Thyroid gland (tissue), 4 donors: ENCODE measurements at regions not wholly inside any gene's neighbourhood (a gene's known extent, or its start where the extent isn't known, plus 50 kb on each side); places are given as distances from the start of the nearest gene placed in this dataset.

Experiments used
- DNase-seq, 2 donors: peaks; one replicate each; pipeline ENCODE4 v3.0.0-alpha.2; 2019
- H3K27ac ChIP-seq, 3 donors: fragments of 200-600 bp; sonication (generic); 1 replicate in 2 of 3; 2 replicates in 1 of 3; pipeline ENCODE4 v1.5.1; 2016 to 2019; ENCODE audit warnings: mild to moderate bottlenecking in 1 of 3, moderate library complexity in 1 of 3
- H3K27me3 ChIP-seq: fragments of 200-600 bp; sonication (generic); one replicate; pipeline ENCODE4 v1.5.1; 2019
- H3K36me3 ChIP-seq, 2 donors: fragments of 200-600 bp; sonication (generic); one replicate each; pipeline ENCODE4 v1.5.1; 2016 to 2019
- H3K4me1 ChIP-seq, 2 donors: fragments of 200-600 bp; sonication (generic); one replicate each; pipeline ENCODE4 v1.5.1; 2017 to 2019
- H3K4me3 ChIP-seq, 3 donors: fragments of 200-600 bp; sonication (generic); replicated peaks in 1 of 3; 1 replicate in 2 of 3; 2 replicates in 1 of 3; pipeline ENCODE4 v1.5.1; 2016; ENCODE audit warnings: mild to moderate bottlenecking in 1 of 3
- H3K9me3 ChIP-seq: fragments of 200-600 bp; sonication (generic); one replicate; pipeline ENCODE4 v1.5.1; 2017
- CTCF ChIP-seq, 6 experiments: fragments of 200-600 bp in 3 of 6; fragments of 450-650 bp in 3 of 6; sonication (generic) in 3 of 6; IDR thresholded peaks; one replicate each; pipeline ENCODE4 v1.5.1; 2016 to 2019; ENCODE audit warnings: antibody characterized with exemption in 6 of 6, mild to moderate bottlenecking in 2 of 6, inconsistent platforms in 1 of 6, moderate library complexity in 1 of 6
- POLR2A ChIP-seq, 2 donors: fragments of 450-650 bp; IDR thresholded peaks; one replicate each; pipeline ENCODE4 v1.6.1; 2017; ENCODE audit warnings: antibody characterized with exemption in 2 of 2, mild to moderate bottlenecking in 2 of 2, moderate library complexity in 1 of 2
- WGBS, 2 donors: methylation state at CpG; one replicate each; pipeline ENCODE4 v1.1.5; 2017; 5-methylcytosine and 5-hydroxymethylcytosine counted together
- intact Hi-C: fragments of 100-400 bp; cut with DNase I; formaldehyde crosslinking; loops from one replicate; pipeline ENCODE4 v1.15.1; 2023

- Histone ChIP-seq H3K4me3 (no peak overlapping the region), H3K27me3 (no peaks in the 10 kb centered on the region), H3K4me1 (no peaks in the 10 kb centered on the region), H3K27ac (no peak overlapping the region), H3K36me3 (no peaks in the 10 kb centered on the region), H3K9me3 (no peaks in the 10 kb centered on the region)
- 73 to 76% methylated on average over 1 of the region's 1 CpG for WGBS, 2 donors
- intact Hi-C loops = no loop called here
- TF ChIP-seq CTCF (IDR thresholded peaks at IDR 0.05) = no peak
- TF ChIP-seq POLR2A (IDR thresholded peaks at IDR 0.05) = no peak
- no peak for DNase-seq
Measured at GRCh38 chr6:74931558-74931957, 274.3 kb downstream of the COL12A1 start.

GRCh38 chr6:74928203-74928602, 277.6 kb downstream of the COL12A1 start:
- H3K4me3 ChIP-seq = no peak overlapping the region
- no peak overlapping the region for H3K27ac ChIP-seq
- no peaks in the 10 kb centered on the region for H3K4me1 ChIP-seq
- WGBS, 2 donors = 80 to 81% methylated on average over 4 of the region's 4 CpGs
- no peak for TF ChIP-seq CTCF (IDR thresholded peaks at IDR 0.05)
- no peak for TF ChIP-seq POLR2A (IDR thresholded peaks at IDR 0.05)
- intact Hi-C loops = no loop called here
- no peaks in the 10 kb centered on the region for H3K27me3 ChIP-seq
- no peaks in the 10 kb centered on the region for H3K36me3 ChIP-seq
- no peaks in the 10 kb centered on the region for H3K9me3 ChIP-seq
- no peak for DNase-seq

- Histone ChIP-seq H3K4me1 (no peaks in the 10 kb centered on the region), H3K4me3 (no peak overlapping the region), H3K9me3 (no peaks in the 10 kb centered on the region), H3K27me3 (no peaks in the 10 kb centered on the region), H3K27ac (no peak overlapping the region), H3K36me3 (no peaks in the 10 kb centered on the region)
- intact Hi-C loops = no loop called here
- TF ChIP-seq POLR2A (IDR thresholded peaks at IDR 0.05) (no peak), CTCF (IDR thresholded peaks at IDR 0.05) (no peak)
- no peak for DNase-seq
- 86 to 88% methylated on average over 3 of the region's 3 CpGs for WGBS, 2 donors
Measured at GRCh38 chr6:74927299-74927698, 278.6 kb downstream of the COL12A1 start.

GRCh38 chr6:74925683-74926082, 280.2 kb downstream of the COL12A1 start:
- 87 to 89% methylated on average over 5 of the region's 5 CpGs for WGBS, 2 donors
- H3K27ac ChIP-seq = no peak overlapping the region
- intact Hi-C loops = no loop called here
- no peaks in the 10 kb centered on the region for H3K9me3 ChIP-seq
- DNase-seq = no peak
- no peak overlapping the region for H3K4me3 ChIP-seq
- H3K4me1 ChIP-seq = no peaks in the 10 kb centered on the region
- no peaks in the 10 kb centered on the region for H3K36me3 ChIP-seq
- H3K27me3 ChIP-seq = no peaks in the 10 kb centered on the region
- TF ChIP-seq POLR2A (IDR thresholded peaks at IDR 0.05) = no peak
- TF ChIP-seq CTCF (IDR thresholded peaks at IDR 0.05) = no peak

GRCh38 chr6:74914888-74915287, 291.0 kb downstream of the COL12A1 start:
- Histone ChIP-seq H3K27ac (no peak overlapping the region), H3K4me3 (no peak overlapping the region), H3K27me3 (no peaks in the 10 kb centered on the region), H3K9me3 (no peaks in the 10 kb centered on the region), H3K36me3 (no peaks in the 10 kb centered on the region), H3K4me1 (no peaks in the 10 kb centered on the region)
- intact Hi-C loops = no loop called here
- TF ChIP-seq POLR2A (IDR thresholded peaks at IDR 0.05) (no peak), CTCF (IDR thresholded peaks at IDR 0.05) (no peak)
- 88 to 91% methylated on average over 3 of the region's 3 CpGs for WGBS, 2 donors
- no peak for DNase-seq
